ENCODE measurements at regions not wholly inside any gene's neighbourhood (a gene's known extent, or its start where the extent isn't known, plus 50 kb on each side); places are given as distances from the start of the nearest gene placed in this dataset.

- no peak overlapping the region for H3K27ac ChIP-seq (ENCODE audit: low read depth, low read length)
- peaks cover 2% of the 10 kb centered on the region for H3K4me1 ChIP-seq (ENCODE audit: control insufficient read depth, insufficient read depth, low read length)
- no peaks in the 10 kb centered on the region for H3K36me3 ChIP-seq (ENCODE audit: control insufficient read depth, insufficient read depth, low read length)
Observed at GRCh38 chr11:95508219-95508890, 277.4 kb upstream of the SESN3 start.

DNA sequence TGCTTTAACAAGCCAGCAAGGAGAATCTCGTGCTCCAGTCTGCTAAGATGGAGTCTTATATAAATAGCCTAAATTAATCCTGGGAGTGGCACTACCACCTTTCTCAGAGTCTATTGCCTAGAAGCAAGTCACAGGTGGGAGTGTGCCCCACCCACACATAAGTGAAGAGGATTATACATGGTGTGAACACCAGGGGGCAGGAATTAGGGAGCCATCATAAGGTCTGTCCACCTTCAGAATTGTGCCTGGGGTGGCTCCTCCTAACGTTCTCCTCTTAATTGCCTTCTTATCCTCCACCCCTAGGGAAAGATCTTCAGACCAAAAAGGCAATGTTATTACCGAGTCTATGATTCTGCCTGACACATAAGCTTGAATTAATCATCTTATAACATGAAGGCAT, 276.8 kb upstream of the SESN3 start:
- no peaks in the 10 kb centered on the region for H3K27me3 ChIP-seq (ENCODE audit: control insufficient read depth, insufficient read depth, low read length)
- no peak overlapping the region for H3K4me3 ChIP-seq (ENCODE audit: low read length)
- H3K36me3 ChIP-seq (ENCODE audit: control insufficient read depth, insufficient read depth, low read length): no peaks in the 10 kb centered on the region
- no peaks in the 10 kb centered on the region for H3K4me1 ChIP-seq (ENCODE audit: control insufficient read depth, insufficient read depth, low read length)
- no peak overlapping the region for H3K9ac ChIP-seq (ENCODE audit: low read length)
- H3K27ac ChIP-seq (ENCODE audit: low read depth, low read length): no peak overlapping the region

More at GRCh38 chr11:95508219-95508890, 277.4 kb upstream of the SESN3 start:
- H3K9ac ChIP-seq (ENCODE audit: low read length): no peak overlapping the region
- H3K27me3 ChIP-seq (ENCODE audit: control insufficient read depth, insufficient read depth, low read length): no peaks in the 10 kb centered on the region
- H3K4me3 ChIP-seq (ENCODE audit: low read length): no peak overlapping the region

DNA sequence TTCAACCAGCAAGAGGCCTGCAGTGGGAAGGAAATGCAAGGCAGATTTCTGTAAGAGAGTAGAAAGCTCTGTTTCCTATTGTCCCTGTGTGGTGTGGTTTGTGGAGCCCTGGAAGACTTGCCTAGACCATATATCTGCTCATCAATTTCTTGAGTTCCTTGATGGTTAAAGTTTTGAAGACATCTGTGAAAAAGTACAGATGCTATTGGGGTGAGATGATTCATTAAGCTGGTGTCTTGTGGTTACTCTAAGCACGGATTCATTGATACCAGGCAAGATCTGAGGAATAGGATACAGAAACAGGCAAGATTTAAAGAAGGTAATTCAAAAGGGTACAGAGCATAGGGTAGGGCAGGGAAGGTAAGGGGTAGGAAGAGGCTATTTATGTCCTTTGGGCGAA, 275.8 kb upstream of the SESN3 start:
- Histone ChIP-seq H3K4me1 (ENCODE audit: control insufficient read depth, insufficient read depth, low read length) (no peaks in the 10 kb centered on the region), H3K27me3 (ENCODE audit: control insufficient read depth, insufficient read depth, low read length) (no peaks in the 10 kb centered on the region), H3K4me3 (ENCODE audit: low read length) (no peak overlapping the region), H3K9ac (ENCODE audit: low read length) (no peak overlapping the region), H3K36me3 (ENCODE audit: control insufficient read depth, insufficient read depth, low read length) (no peaks in the 10 kb centered on the region), H3K27ac (ENCODE audit: low read depth, low read length) (no peak overlapping the region)

GRCh38 chr11:95505927-95506426, 275.0 kb upstream of the SESN3 start:
- Histone ChIP-seq H3K4me1 (ENCODE audit: control insufficient read depth, insufficient read depth, low read length) (no peaks in the 10 kb centered on the region), H3K27ac (ENCODE audit: low read depth, low read length) (no peak overlapping the region), H3K36me3 (ENCODE audit: control insufficient read depth, insufficient read depth, low read length) (no peaks in the 10 kb centered on the region), H3K9ac (ENCODE audit: low read length) (no peak overlapping the region), H3K27me3 (ENCODE audit: control insufficient read depth, insufficient read depth, low read length) (no peaks in the 10 kb centered on the region), H3K4me3 (ENCODE audit: low read length) (no peak overlapping the region)

DNA sequence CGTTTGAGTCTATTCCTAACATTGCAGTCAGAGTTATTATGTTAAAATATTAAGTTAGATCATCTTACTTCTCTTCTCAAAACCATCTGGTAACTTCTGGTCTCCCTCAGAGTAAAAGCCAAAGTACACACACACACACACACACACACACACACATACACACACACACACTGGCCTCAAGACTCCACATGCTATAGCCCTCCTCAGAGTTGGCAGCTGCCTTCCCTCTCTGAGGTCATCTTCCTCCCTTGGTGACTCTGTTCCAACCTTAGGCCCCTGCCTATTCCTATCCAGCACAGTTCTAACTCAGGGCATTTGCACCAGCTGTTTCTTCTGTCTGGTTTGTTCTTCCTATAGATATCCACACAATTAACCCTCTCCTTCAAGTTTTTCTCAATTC, 272.0 kb upstream of the SESN3 start:
- Histone ChIP-seq H3K9ac (ENCODE audit: low read length) (no peak overlapping the region), H3K4me1 (ENCODE audit: control insufficient read depth, insufficient read depth, low read length) (no peaks in the 10 kb centered on the region), H3K36me3 (ENCODE audit: control insufficient read depth, insufficient read depth, low read length) (no peaks in the 10 kb centered on the region), H3K4me3 (ENCODE audit: low read length) (no peak overlapping the region), H3K27ac (ENCODE audit: low read depth, low read length) (no peak overlapping the region), H3K27me3 (ENCODE audit: control insufficient read depth, insufficient read depth, low read length) (no peaks in the 10 kb centered on the region)

DNA sequence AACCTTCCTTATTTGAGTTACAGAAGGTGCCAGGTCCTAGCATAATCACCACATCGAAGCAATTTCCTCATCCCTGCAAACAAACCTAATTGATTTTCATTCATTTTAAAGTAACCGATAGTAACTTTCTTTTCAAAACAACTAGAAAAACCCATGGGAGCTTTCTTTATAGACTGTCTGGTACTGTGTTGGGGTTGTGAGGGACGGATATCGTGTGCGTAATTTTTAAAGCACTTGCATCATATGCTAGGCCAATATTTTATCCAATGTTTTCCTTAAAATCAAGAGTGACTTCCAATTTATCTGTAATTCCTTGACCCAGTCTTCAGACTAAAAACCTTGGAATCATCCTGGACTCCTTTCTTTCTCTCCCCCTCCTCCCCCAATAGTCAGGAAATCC, 271.5 kb upstream of the SESN3 start:
- Histone ChIP-seq H3K4me3 (ENCODE audit: low read length) (no peak overlapping the region), H3K27ac (ENCODE audit: low read depth, low read length) (no peak overlapping the region), H3K9ac (ENCODE audit: low read length) (no peak overlapping the region), H3K36me3 (ENCODE audit: control insufficient read depth, insufficient read depth, low read length) (no peaks in the 10 kb centered on the region), H3K4me1 (ENCODE audit: control insufficient read depth, insufficient read depth, low read length) (no peaks in the 10 kb centered on the region), H3K27me3 (ENCODE audit: control insufficient read depth, insufficient read depth, low read length) (no peaks in the 10 kb centered on the region)

DNA sequence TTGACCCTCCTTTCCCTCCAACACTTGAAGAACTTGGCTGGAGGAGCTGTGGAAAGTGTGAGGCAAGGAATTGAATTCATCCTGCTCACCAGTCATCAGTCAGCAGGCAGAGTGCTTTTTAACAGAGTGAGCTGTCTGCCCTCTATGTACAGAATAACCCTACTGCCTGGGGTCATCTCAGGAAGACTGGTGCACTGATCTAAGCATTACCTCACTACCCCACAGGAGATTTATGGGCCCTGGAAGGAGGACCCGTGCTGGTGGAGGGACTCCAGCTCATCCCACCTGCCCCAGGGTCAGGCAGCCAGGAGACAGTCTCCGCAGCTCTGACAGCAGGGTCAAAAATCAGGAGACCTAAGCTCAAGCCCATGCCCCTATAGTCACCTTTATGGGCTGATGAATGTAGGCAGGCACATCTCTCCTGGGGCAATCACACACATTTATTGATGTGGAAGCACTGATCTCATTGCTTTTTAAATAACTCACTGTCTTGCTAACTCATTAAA, 270.8 kb upstream of the SESN3 start:
- Histone ChIP-seq H3K4me3 (ENCODE audit: low read length) (no peak overlapping the region), H3K4me1 (ENCODE audit: control insufficient read depth, insufficient read depth, low read length) (no peaks in the 10 kb centered on the region), H3K9ac (ENCODE audit: low read length) (no peak overlapping the region), H3K27me3 (ENCODE audit: control insufficient read depth, insufficient read depth, low read length) (no peaks in the 10 kb centered on the region), H3K27ac (ENCODE audit: low read depth, low read length) (no peak overlapping the region), H3K36me3 (ENCODE audit: control insufficient read depth, insufficient read depth, low read length) (no peaks in the 10 kb centered on the region)

- H3K27me3 ChIP-seq (ENCODE audit: control insufficient read depth, insufficient read depth, low read length): no peaks in the 10 kb centered on the region
- no peak overlapping the region for H3K27ac ChIP-seq (ENCODE audit: low read depth, low read length)
- H3K36me3 ChIP-seq (ENCODE audit: control insufficient read depth, insufficient read depth, low read length): no peaks in the 10 kb centered on the region
- no peaks in the 10 kb centered on the region for H3K4me1 ChIP-seq (ENCODE audit: control insufficient read depth, insufficient read depth, low read length)
- no peak overlapping the region for H3K4me3 ChIP-seq (ENCODE audit: low read length)
- H3K9ac ChIP-seq (ENCODE audit: low read length): no peak overlapping the region
Observed at GRCh38 chr11:95500466-95500865, 269.5 kb upstream of the SESN3 start.

DNA sequence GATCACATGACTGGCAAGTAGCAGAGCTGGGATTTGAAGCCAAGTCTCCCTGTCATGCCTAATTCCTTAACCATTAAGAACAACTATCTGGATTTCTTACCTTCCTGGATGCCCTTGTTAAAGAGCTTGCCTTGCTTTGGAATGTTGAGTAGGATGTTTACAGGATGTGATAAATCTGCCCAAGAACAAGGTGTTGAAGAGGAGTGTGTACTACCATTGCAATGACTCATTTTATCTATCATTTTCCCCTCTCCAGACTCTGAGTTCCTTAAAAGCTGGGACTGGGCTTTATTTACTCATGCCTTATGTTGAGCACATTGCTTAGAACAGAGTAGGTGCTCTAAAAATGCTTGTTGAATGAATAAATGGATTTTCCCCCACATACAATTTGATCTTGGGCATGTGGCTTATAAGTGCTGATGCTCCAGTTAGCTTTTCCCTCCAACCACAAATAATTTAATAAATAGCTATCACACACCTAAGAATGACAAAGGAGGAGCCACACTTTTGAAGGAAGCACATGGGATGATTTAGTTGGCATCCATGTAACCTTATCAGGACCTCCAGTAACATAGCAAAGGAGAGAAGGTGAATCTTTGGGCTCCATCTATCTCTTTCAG, 268.6 kb upstream of the SESN3 start:
- Histone ChIP-seq H3K9ac (ENCODE audit: low read length) (no peak overlapping the region), H3K4me1 (ENCODE audit: control insufficient read depth, insufficient read depth, low read length) (no peaks in the 10 kb centered on the region), H3K4me3 (ENCODE audit: low read length) (no peak overlapping the region), H3K27ac (ENCODE audit: low read depth, low read length) (no peak overlapping the region), H3K36me3 (ENCODE audit: control insufficient read depth, insufficient read depth, low read length) (no peaks in the 10 kb centered on the region), H3K27me3 (ENCODE audit: control insufficient read depth, insufficient read depth, low read length) (no peaks in the 10 kb centered on the region)

- no peaks in the 10 kb centered on the region for H3K27me3 ChIP-seq (ENCODE audit: control insufficient read depth, insufficient read depth, low read length)
- no peak overlapping the region for H3K4me3 ChIP-seq (ENCODE audit: low read length)
- H3K9ac ChIP-seq (ENCODE audit: low read length): no peak overlapping the region
- no peaks in the 10 kb centered on the region for H3K36me3 ChIP-seq (ENCODE audit: control insufficient read depth, insufficient read depth, low read length)
- H3K4me1 ChIP-seq (ENCODE audit: control insufficient read depth, insufficient read depth, low read length): no peaks in the 10 kb centered on the region
- no peak overlapping the region for H3K27ac ChIP-seq (ENCODE audit: low read depth, low read length)
Observed at GRCh38 chr11:95498722-95499425, 267.9 kb upstream of the SESN3 start.

DNA sequence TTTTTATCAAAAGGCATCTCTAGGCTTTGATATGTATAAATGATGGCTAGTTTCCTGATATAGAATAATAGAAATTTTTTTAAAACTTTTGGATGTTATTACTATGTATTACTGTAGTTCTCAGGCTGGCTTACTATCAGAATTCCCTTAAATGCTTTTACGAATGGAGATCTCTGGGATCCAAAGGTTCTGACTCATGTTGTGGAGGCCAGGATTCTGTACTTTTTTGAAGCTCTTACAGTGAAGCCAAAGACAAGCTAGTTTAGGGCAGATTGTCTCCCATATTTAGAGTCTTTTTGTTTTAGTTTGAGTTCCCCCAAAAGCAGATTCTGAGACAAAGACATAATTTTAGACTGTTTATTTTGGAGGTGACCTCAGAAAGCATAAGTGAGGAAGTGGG, 265.9 kb upstream of the SESN3 start:
- Histone ChIP-seq H3K4me1 (ENCODE audit: control insufficient read depth, insufficient read depth, low read length) (no peaks in the 10 kb centered on the region), H3K4me3 (ENCODE audit: low read length) (no peak overlapping the region), H3K27ac (ENCODE audit: low read depth, low read length) (no peak overlapping the region), H3K9ac (ENCODE audit: low read length) (no peak overlapping the region), H3K36me3 (ENCODE audit: control insufficient read depth, insufficient read depth, low read length) (no peaks in the 10 kb centered on the region), H3K27me3 (ENCODE audit: control insufficient read depth, insufficient read depth, low read length) (no peaks in the 10 kb centered on the region)

- Histone ChIP-seq H3K27me3 (ENCODE audit: control insufficient read depth, insufficient read depth, low read length) (no peaks in the 10 kb centered on the region), H3K27ac (ENCODE audit: low read depth, low read length) (no peak overlapping the region), H3K9ac (ENCODE audit: low read length) (no peak overlapping the region), H3K4me1 (ENCODE audit: control insufficient read depth, insufficient read depth, low read length) (no peaks in the 10 kb centered on the region), H3K4me3 (ENCODE audit: low read length) (no peak overlapping the region), H3K36me3 (ENCODE audit: control insufficient read depth, insufficient read depth, low read length) (no peaks in the 10 kb centered on the region)
Observed at GRCh38 chr11:95495706-95496105, 264.7 kb upstream of the SESN3 start.

Measured in rectal smooth muscle tissue (tissue), 1 donor.